Heart left ventricle (tissue), 13 donors: ENCODE measurements at regions not wholly inside any gene's neighbourhood (a gene's known extent, or its start where the extent isn't known, plus 50 kb on each side); places are given as distances from the start of the nearest gene placed in this dataset.

Experiments
- POLR2A ChIP-seq, 2 donors: fragments of 450-650 bp; IDR thresholded peaks; one replicate each; pipeline ENCODE4 v1.6.1; 2017; ENCODE audit warnings: antibody characterized with exemption in 2 of 2, mild to moderate bottlenecking in 2 of 2, moderate library complexity in 2 of 2
- TF ChIP-seq, protein P1 (sequence below), 12 donors: fragments of 200-600 bp; sonication (generic) in 4 of 12; IDR thresholded peaks; one replicate each; pipeline versions ENCODE4 v1.5.0 to v1.8.0; 2018 to 2022; ENCODE audit warnings: antibody characterized with exemption in 12 of 12, mild to moderate bottlenecking in 5 of 12
- donor health status: ischemic (EF 13 %, LVEDD 7.1; RV severe dilation, severe dysfunction).
- donor health status: DM: no; HTN: yes; CAD: no.
- donor health status: DM: no; HTN: no; CAD: no.
- donor health status: ischemic (EF 25% LVEDD 6.9; RV normal size, moderate dysfunction).
- donor health status: ischemic (EF 25% LVEDD 5.7; RV mildly dilated, moderate dysfunction).
- donor health status: ischemic (EF 35%, LVEDD 5.7; RV mildly dilated, moderate dysfunction).
- donor health status: nonischemic (EF 11% LVEDD 7.7; RV severe dilation, severe dysfunction).
- donor health status: DM: yes; HTN: yes; CAD: no.
- donor health status: PGD.
- donor health status: ischemic (EF 29% LVEDD 5.4; RV normal size, mild dysfunction).
- donor health status: nonischemic (EF 23%, LVEDD 6.1; RV moderate dilation, normal function).

- TF ChIP-seq, protein P1, sequence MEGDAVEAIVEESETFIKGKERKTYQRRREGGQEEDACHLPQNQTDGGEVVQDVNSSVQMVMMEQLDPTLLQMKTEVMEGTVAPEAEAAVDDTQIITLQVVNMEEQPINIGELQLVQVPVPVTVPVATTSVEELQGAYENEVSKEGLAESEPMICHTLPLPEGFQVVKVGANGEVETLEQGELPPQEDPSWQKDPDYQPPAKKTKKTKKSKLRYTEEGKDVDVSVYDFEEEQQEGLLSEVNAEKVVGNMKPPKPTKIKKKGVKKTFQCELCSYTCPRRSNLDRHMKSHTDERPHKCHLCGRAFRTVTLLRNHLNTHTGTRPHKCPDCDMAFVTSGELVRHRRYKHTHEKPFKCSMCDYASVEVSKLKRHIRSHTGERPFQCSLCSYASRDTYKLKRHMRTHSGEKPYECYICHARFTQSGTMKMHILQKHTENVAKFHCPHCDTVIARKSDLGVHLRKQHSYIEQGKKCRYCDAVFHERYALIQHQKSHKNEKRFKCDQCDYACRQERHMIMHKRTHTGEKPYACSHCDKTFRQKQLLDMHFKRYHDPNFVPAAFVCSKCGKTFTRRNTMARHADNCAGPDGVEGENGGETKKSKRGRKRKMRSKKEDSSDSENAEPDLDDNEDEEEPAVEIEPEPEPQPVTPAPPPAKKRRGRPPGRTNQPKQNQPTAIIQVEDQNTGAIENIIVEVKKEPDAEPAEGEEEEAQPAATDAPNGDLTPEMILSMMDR (IDR thresholded peaks at IDR 0.05) = no peak
- no peak for TF ChIP-seq POLR2A (IDR thresholded peaks at IDR 0.05)
Measured at GRCh38 chr22:22424210-22424800, 84.2 kb downstream of the ZNF280B start.
